ENCODE measurements at regions not wholly inside any gene's neighbourhood (a gene's known extent, or its start where the extent isn't known, plus 50 kb on each side); places are given as distances from the start of the nearest gene placed in this dataset.

DNA sequence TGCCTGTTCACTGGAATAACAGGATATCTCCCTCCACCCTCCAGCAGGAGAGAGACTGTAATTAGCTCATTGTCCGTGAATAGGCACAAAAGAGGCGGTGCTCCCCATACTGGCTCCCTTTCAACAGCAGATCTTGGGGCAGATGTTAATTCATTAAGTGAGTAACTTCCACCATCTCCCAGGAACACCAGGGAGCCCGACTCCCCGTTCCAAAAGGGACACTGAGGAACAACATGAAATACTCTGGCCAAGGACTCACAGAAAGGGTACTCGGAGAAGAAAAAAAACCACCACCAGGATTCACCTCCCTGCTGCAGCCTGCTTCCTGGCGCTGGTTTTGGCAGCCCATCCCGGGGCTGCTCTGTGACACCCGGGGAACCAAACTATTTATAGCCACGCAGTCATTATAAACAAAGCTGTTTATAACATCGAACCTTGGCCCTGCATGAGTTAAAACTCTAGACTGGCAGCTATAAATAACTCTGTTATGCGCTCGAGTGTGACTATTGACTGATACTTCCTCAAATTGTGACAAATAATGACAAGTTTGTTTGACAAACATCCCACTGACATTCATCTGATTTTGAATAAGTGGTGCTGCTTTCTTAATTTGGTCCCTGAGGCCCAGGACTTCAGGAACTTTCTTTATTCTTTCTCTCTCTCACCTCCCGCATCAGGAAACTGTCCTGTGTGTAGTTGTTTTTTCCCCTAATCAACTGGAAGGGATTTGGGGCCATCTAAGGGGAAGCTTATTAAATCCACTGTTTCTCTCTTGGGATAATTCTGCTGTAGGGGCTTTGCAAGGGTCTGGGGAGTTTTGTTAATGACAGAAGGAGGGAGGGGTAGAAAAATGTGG is 521.6 kb downstream of the CD83 start:
- Histone ChIP-seq H3K79me2 (ENCODE audit: low read length) (no peaks in the 10 kb centered on the region), H2AFZ (ENCODE audit: low read length) (no peak overlapping the region), H3K9me3 (replicated peaks; ENCODE audit: insufficient read depth, low read length) (no peaks in the 10 kb centered on the region), H3K4me1 (ENCODE audit: low read length) (peaks cover 39% of the 10 kb centered on the region), H3K4me3 (ENCODE audit: low read length) (no peak overlapping the region), H3K27me3 (replicated peaks; ENCODE audit: insufficient read depth, low read length) (no peaks in the 10 kb centered on the region), H3K4me2 (ENCODE audit: low read depth, low read length) (no peak overlapping the region), H3K36me3 (replicated peaks; ENCODE audit: insufficient read depth, low read length) (no peaks in the 10 kb centered on the region), H3F3A (ENCODE audit: insufficient read depth, low read length) (peaks cover 18% of the 10 kb centered on the region), H3K9ac (ENCODE audit: low read length) (no peak overlapping the region), H4K20me1 (ENCODE audit: insufficient read depth, low read length) (no peaks in the 10 kb centered on the region), H3K27ac (ENCODE audit: low read length) (no peak overlapping the region), H3K9me2 (replicated peaks; ENCODE audit: insufficient read depth, low read length) (no peaks in the 10 kb centered on the region)
- TF ChIP-seq EZH2 (optimal IDR thresholded peaks at IDR 0.05; ENCODE audit: low read depth, low read length) (no peak), EZH2phosphoT487 (IDR thresholded peaks at IDR 0.05; ENCODE audit: low read length) (no peak), CTCF (IDR thresholded peaks at IDR 0.05; ENCODE audit: low read length) (no peak)
- DNase-seq = no peak

DNA sequence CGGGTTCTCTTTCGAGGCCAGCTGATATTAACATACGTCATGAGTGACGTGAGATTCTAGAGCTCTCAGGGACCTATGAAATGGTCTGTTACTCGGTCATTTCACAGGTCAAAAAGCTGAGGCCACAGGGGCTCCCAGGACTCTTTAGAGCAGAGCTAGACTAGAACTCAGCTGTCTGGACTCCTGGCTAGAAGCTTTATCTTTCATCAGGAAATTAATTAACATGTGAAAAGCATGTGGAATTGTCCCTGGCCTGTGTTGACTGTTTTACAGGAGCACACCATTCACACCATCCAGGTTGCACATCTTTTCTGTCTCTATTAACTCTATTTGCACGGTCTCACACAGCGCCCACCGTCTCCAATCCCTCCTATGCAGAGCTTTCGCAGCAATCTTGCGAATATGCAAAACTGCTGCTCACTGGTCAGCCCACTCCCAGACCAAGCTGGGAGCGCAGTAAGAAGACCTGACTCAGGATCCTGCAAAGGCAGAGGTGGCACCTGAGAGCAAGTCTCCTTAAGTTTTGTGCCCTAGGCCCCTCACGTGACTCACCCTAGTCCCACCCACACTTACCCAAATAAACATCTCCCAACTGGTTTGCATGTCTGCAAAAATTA is 522.5 kb downstream of the CD83 start:
- H3K79me2 ChIP-seq (ENCODE audit: low read length) = no peaks in the 10 kb centered on the region
- H2AFZ ChIP-seq (ENCODE audit: low read length) = no peak overlapping the region
- no peaks in the 10 kb centered on the region for H3K36me3 ChIP-seq (replicated peaks; ENCODE audit: insufficient read depth, low read length)
- no peaks in the 10 kb centered on the region for H3K9me3 ChIP-seq (replicated peaks; ENCODE audit: insufficient read depth, low read length)
- no peak overlapping the region for H3K4me2 ChIP-seq (ENCODE audit: low read depth, low read length)
- DNase-seq = no peak
- no peak overlapping the region for H3K27ac ChIP-seq (ENCODE audit: low read length)
- H3K9ac ChIP-seq (ENCODE audit: low read length) = no peak overlapping the region
- peaks cover 30% of the 10 kb centered on the region for H3K4me1 ChIP-seq (ENCODE audit: low read length)
- no peak overlapping the region for H3K4me3 ChIP-seq (ENCODE audit: low read length)
- H4K20me1 ChIP-seq (ENCODE audit: insufficient read depth, low read length) = no peaks in the 10 kb centered on the region
- peaks cover 18% of the 10 kb centered on the region for H3F3A ChIP-seq (ENCODE audit: insufficient read depth, low read length)
- H3K9me2 ChIP-seq (replicated peaks; ENCODE audit: insufficient read depth, low read length) = no peaks in the 10 kb centered on the region
- H3K27me3 ChIP-seq (replicated peaks; ENCODE audit: insufficient read depth, low read length) = no peaks in the 10 kb centered on the region
- TF ChIP-seq EZH2phosphoT487 (IDR thresholded peaks at IDR 0.05; ENCODE audit: low read length) = no peak

DNA sequence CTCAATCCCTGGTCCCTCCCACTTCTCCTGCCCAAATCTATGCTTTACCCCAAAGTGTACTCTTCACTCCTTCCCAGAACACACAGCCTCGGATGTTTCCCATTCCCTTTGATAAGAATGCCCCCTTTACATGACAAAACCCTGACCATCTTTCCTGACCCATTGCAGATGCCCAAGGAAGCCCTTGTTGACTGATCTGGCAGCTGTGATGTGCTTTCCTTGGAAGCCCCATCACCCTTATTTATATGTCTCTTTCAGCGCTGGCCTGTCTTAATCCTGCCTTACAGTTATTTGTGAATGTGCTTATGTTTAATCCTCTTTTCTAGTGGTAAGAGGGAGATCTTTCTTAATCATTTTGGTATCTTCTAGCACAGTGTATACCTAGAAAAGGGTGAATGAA is 523.1 kb downstream of the CD83 start:
- peaks cover 18% of the 10 kb centered on the region for H3F3A ChIP-seq (ENCODE audit: insufficient read depth, low read length)
- no peaks in the 10 kb centered on the region for H4K20me1 ChIP-seq (ENCODE audit: insufficient read depth, low read length)
- no peak overlapping the region for H2AFZ ChIP-seq (ENCODE audit: low read length)
- no peaks in the 10 kb centered on the region for H3K79me2 ChIP-seq (ENCODE audit: low read length)
- no peak overlapping the region for H3K4me3 ChIP-seq (ENCODE audit: low read length)
- H3K36me3 ChIP-seq (replicated peaks; ENCODE audit: insufficient read depth, low read length) = no peaks in the 10 kb centered on the region
- no peaks in the 10 kb centered on the region for H3K9me3 ChIP-seq (replicated peaks; ENCODE audit: insufficient read depth, low read length)
- no peaks in the 10 kb centered on the region for H3K27me3 ChIP-seq (replicated peaks; ENCODE audit: insufficient read depth, low read length)
- H3K4me2 ChIP-seq (ENCODE audit: low read depth, low read length) = no peak overlapping the region
- no peaks in the 10 kb centered on the region for H3K9me2 ChIP-seq (replicated peaks; ENCODE audit: insufficient read depth, low read length)
- no peak overlapping the region for H3K9ac ChIP-seq (ENCODE audit: low read length)
- no peak for TF ChIP-seq EZH2 (optimal IDR thresholded peaks at IDR 0.05; ENCODE audit: low read depth, low read length)
- TF ChIP-seq CTCF (IDR thresholded peaks at IDR 0.05; ENCODE audit: low read length) = no peak
- TF ChIP-seq EZH2phosphoT487 (IDR thresholded peaks at IDR 0.05; ENCODE audit: low read length) = no peak
- no peak for DNase-seq
- H3K4me1 ChIP-seq (ENCODE audit: low read length) = peaks cover 25% of the 10 kb centered on the region
- no peak overlapping the region for H3K27ac ChIP-seq (ENCODE audit: low read length)

Measured in MM.1S (cell line).